ENCODE measurements at regions not wholly inside any gene's neighbourhood (a gene's known extent, or its start where the extent isn't known, plus 50 kb on each side); places are given as distances from the start of the nearest gene placed in this dataset.

DNA sequence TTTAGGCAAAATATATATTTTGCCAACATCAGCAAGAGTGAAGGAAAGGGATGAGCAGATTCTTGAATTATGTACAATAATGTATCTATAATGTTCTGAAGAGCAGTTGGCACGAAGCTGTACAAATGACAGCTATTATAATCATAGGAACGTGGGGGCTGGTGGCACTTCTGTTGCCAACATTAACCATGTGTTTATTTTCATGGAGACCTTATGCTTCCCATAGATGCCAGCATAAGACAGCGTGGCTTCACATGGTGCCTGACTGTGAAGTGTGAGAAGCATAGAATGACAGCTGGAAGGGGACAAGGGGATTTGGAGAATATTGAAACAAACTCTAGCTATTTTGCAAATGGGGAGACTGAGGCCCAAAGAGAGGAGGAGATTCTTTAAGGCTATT lies 52.6 kb upstream of the ATP10B start:
- TF ChIP-seq, protein P1, sequence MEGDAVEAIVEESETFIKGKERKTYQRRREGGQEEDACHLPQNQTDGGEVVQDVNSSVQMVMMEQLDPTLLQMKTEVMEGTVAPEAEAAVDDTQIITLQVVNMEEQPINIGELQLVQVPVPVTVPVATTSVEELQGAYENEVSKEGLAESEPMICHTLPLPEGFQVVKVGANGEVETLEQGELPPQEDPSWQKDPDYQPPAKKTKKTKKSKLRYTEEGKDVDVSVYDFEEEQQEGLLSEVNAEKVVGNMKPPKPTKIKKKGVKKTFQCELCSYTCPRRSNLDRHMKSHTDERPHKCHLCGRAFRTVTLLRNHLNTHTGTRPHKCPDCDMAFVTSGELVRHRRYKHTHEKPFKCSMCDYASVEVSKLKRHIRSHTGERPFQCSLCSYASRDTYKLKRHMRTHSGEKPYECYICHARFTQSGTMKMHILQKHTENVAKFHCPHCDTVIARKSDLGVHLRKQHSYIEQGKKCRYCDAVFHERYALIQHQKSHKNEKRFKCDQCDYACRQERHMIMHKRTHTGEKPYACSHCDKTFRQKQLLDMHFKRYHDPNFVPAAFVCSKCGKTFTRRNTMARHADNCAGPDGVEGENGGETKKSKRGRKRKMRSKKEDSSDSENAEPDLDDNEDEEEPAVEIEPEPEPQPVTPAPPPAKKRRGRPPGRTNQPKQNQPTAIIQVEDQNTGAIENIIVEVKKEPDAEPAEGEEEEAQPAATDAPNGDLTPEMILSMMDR (IDR thresholded peaks at IDR 0.05; ENCODE audit: poor library complexity) = no peak
- TF ChIP-seq EZH2phosphoT487 (IDR thresholded peaks at IDR 0.05; ENCODE audit: low read depth, severe bottlenecking, unreplicated experiment) (no peak), EZH2 (IDR thresholded peaks at IDR 0.05; ENCODE audit: borderline replicate concordance) (no peak)
